HG03025 (cell line): ENCODE measurements at regions not wholly inside any gene's neighbourhood (a gene's known extent, or its start where the extent isn't known, plus 50 kb on each side); places are given as distances from the start of the nearest gene placed in this dataset.
"Not testable (repeated sequence)": the region's sequence is repeated elsewhere in the genome, so short reads cannot be mapped to it uniquely, and the experiment has no call there.

ENCODE experiments used
- ATAC-seq: cut with Tn5 transposase; IDR thresholded peaks from one replicate; pipeline ENCODE4 v1.9.1; 2021; ENCODE audit warnings: mild to moderate bottlenecking, moderate library complexity; ENCODE audit not compliant: unreplicated experiment, low FRiP score

GRCh38 chr1:191448279-191448678 is 710.0 kb upstream of the RGS18 start:
- ATAC-seq = not testable (repeated sequence)

- no peak for ATAC-seq
Observed at GRCh38 chr1:191452586-191452985, 705.7 kb upstream of the RGS18 start.

GRCh38 chr1:191453487-191453886 is 704.8 kb upstream of the RGS18 start:
- ATAC-seq = no peak

- no peak for ATAC-seq
Observed at GRCh38 chr1:191457889-191458288, 700.4 kb upstream of the RGS18 start.

- ATAC-seq = no peak
Observed at GRCh38 chr1:191460234-191460633, 698.0 kb upstream of the RGS18 start.

- ATAC-seq = no peak
Observed at GRCh38 chr1:191483988-191484387, 674.3 kb upstream of the RGS18 start.

GRCh38 chr1:191490303-191490702 is 668.0 kb upstream of the RGS18 start:
- ATAC-seq = no peak

GRCh38 chr1:191495040-191495439 is 663.2 kb upstream of the RGS18 start:
- ATAC-seq = no peak

- no peak for ATAC-seq
Observed at GRCh38 chr1:191498318-191498717, 659.9 kb upstream of the RGS18 start.

- no peak for ATAC-seq
Observed at GRCh38 chr1:191498825-191499224, 659.4 kb upstream of the RGS18 start.

- ATAC-seq = no peak
Observed at GRCh38 chr1:191504999-191505398, 653.3 kb upstream of the RGS18 start.

GRCh38 chr1:191508239-191508638 is 650.0 kb upstream of the RGS18 start:
- no peak for ATAC-seq

- ATAC-seq = not testable (repeated sequence)
Observed at GRCh38 chr1:191511480-191511879, 646.8 kb upstream of the RGS18 start.

- ATAC-seq = no peak
Observed at GRCh38 chr1:191517826-191518225, 640.4 kb upstream of the RGS18 start.

GRCh38 chr1:191519519-191519918 is 638.7 kb upstream of the RGS18 start:
- no peak for ATAC-seq

- no peak for ATAC-seq
Observed at GRCh38 chr1:191520345-191520744, 637.9 kb upstream of the RGS18 start.

- not testable (repeated sequence) for ATAC-seq
Observed at GRCh38 chr1:191525944-191526343, 632.3 kb upstream of the RGS18 start.

GRCh38 chr1:191528275-191528674 is 630.0 kb upstream of the RGS18 start:
- no peak for ATAC-seq

GRCh38 chr1:191530928-191531327 is 627.3 kb upstream of the RGS18 start:
- ATAC-seq = no peak

- ATAC-seq = no peak
Observed at GRCh38 chr1:191533254-191533653, 625.0 kb upstream of the RGS18 start.

GRCh38 chr1:191536791-191537429 is 621.4 kb upstream of the RGS18 start:
- no peak for ATAC-seq

- no peak for ATAC-seq
Observed at GRCh38 chr1:191541758-191542157, 616.5 kb upstream of the RGS18 start.

GRCh38 chr1:191542444-191542843 is 615.8 kb upstream of the RGS18 start:
- no peak for ATAC-seq
